Aorta (tissue), 5 donors: ENCODE measurements at regions not wholly inside any gene's neighbourhood (a gene's known extent, or its start where the extent isn't known, plus 50 kb on each side); places are given as distances from the start of the nearest gene placed in this dataset.

Experiments used
- ATAC-seq: fragments of 200-7000 bp; cut with Tn5 transposase; one replicate; pipeline ENCODE4 v1.9.1; 2022; ENCODE audit warnings: moderate library complexity; ENCODE audit not compliant: low FRiP score
- DNase-seq, 2 donors: peaks; one replicate each; pipeline ENCODE4 v3.0.0-alpha.2; 2020
- H3K27ac ChIP-seq, 2 donors: one replicate each; pipeline ENCODE4 v1.5.1; 2013; ENCODE audit warnings: low read length in 2 of 2, mild to moderate bottlenecking in 2 of 2, moderate library complexity in 2 of 2, control low read depth in 1 of 2, inconsistent platforms in 1 of 2, low read depth in 1 of 2
- H3K27me3 ChIP-seq, 2 donors: one replicate each; pipeline ENCODE4 v1.6.1; 2013; ENCODE audit warnings: control low read depth in 1 of 2, low read length in 1 of 2, mild to moderate bottlenecking in 1 of 2, moderate library complexity in 1 of 2; ENCODE audit not compliant: insufficient read depth in 2 of 2, control insufficient read depth in 1 of 2
- H3K36me3 ChIP-seq, 2 donors: one replicate each; pipeline ENCODE4 v1.6.1; 2013; ENCODE audit warnings: control low read depth in 1 of 2, low read length in 1 of 2, mild to moderate bottlenecking in 1 of 2; ENCODE audit not compliant: insufficient read depth in 2 of 2, control insufficient read depth in 1 of 2
- H3K4me1 ChIP-seq, 2 donors: one replicate each; pipeline ENCODE4 v1.6.1; 2013; ENCODE audit warnings: low read length in 2 of 2, control low read depth in 1 of 2, mild to moderate bottlenecking in 1 of 2, moderate library complexity in 1 of 2; ENCODE audit not compliant: insufficient read depth in 2 of 2, control insufficient read depth in 1 of 2
- H3K4me3 ChIP-seq, 2 donors: one replicate each; pipeline ENCODE4 v1.5.1; 2013; ENCODE audit warnings: low read length in 2 of 2, control low read depth in 1 of 2, mild to moderate bottlenecking in 1 of 2
- H3K9me3 ChIP-seq: one replicate; pipeline ENCODE4 v1.6.1; 2013; ENCODE audit warnings: mild to moderate bottlenecking, low read length; ENCODE audit not compliant: control insufficient read depth
- WGBS, 2 donors: extraction: QIAGEN DNeasy Blood & Tissue Kit; methylation state at CpG; one replicate each; pipeline ENCODE4 v1.1.7; 2013; 5-methylcytosine and 5-hydroxymethylcytosine counted together
- intact Hi-C, 2 donors: fragments of 100-400 bp; cut with DNase I; formaldehyde crosslinking; loops; one replicate each; pipeline versions ENCODE4 v1.14.2 to v1.15.0; 2022
- donor health status: healthy with polysubstance abuse.
- donor health status: Bipolar disorder and iron deficiency.
- donor health status: DM: no; HTN: no; CAD: no.
- donor health status: DM: no; HTN: no; CAD: no.
- donor health status: DM: yes; HTN: yes; CAD: no.

DNA sequence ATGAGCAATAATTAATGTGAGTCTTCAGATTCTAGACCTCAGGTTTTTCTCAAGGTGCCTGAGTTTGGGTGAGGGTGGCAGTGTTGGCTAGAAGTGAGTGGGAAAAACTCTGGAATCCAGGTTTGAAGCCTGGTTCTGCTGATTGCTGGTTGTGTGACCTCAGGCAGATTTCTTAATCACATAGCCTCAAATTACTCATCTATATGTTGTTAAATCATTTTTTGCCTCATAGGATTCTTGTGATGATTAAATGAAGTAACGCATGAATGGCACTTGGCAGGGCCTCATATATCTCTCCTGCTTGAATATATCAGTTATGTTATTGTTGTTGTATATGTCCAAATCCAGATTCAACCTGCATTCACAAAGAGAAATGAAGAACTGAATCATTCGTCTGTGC lies 60.5 kb downstream of the NR2F2 start:
- DNase-seq (no peak), ATAC-seq (no peak)
- peaks cover 0 to 2% of the 10 kb centered on the region in 2 donors for H3K36me3 ChIP-seq
- intact Hi-C loops = no loop called here
- no peak overlapping the region for H3K4me3 ChIP-seq
- H3K4me1 ChIP-seq = no peaks in the 10 kb centered on the region
- no peak overlapping the region for H3K27ac ChIP-seq
- WGBS, 2 donors = 68 to 90% methylated on average over 2 of the region's 2 CpGs
- no peaks in the 10 kb centered on the region for H3K9me3 ChIP-seq
- H3K27me3 ChIP-seq = no peaks in the 10 kb centered on the region

DNA sequence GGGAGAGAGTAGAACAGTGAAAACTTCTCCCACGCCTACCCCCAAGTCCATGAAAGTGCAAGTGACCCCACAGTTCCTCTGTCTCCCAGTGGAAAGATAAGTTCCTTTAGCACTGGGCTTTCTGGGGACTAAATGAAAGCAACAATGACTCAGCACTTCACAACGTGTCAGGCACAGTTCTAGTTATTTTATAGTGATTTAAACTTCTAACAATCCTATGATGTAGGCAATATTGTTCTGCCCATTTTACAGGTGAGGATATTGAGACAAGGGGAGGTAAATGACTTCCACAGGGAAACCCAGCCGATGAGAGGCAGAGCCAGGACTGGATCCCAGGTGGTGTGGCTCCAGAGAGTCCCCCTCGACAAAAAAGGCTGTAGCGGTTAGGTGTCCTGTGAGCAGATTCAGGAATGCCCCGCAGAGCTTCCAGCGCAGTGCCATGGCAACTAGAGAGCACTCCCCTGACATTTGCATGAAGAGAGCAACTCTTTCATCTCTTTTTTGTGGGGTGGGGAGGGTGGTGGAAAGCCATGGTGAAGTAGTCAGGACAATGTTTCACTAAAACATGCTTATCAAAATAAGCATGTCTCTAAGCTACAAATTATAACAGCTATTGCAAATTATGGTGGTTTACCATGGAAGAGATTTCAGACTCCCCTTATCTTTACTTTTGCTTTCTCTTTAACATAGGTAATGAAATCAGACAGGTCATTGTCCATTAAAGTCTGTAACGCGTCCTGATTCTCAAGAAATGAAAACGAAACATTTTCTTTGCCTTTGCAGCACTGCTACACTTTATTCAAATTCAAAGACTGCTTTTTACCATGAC lies 62.1 kb downstream of the NR2F2 start:
- H3K27ac ChIP-seq = no peak overlapping the region
- H3K27me3 ChIP-seq = no peaks in the 10 kb centered on the region
- no peaks in the 10 kb centered on the region for H3K9me3 ChIP-seq
- ATAC-seq (no peak), DNase-seq (no peak)
- peaks cover 0 to 2% of the 10 kb centered on the region in 2 donors for H3K36me3 ChIP-seq
- WGBS, 2 donors = 47 to 58% methylated on average over 10 of the region's 10 CpGs
- H3K4me1 ChIP-seq = no peaks in the 10 kb centered on the region
- H3K4me3 ChIP-seq = no peak overlapping the region
- intact Hi-C loops = no loop called here

DNA sequence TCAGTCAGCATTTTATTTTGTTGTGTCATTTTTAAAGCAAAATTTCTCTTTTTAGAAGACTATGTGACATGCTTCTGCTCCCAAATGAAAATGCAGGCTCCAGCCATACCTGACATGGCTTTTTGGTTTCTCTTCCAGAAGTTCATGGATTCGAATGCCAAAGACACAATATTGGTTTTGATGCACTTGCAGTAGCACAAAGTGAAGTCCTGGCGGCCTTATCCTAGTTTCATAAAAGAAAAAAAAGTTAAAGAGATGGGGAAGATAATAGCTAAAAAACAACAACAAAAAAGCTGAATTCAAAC lies 62.7 kb downstream of the NR2F2 start:
- Histone ChIP-seq H3K4me1 (no peaks in the 10 kb centered on the region), H3K36me3 (peaks cover 0 to 2% of the 10 kb centered on the region in 2 donors), H3K27me3 (no peaks in the 10 kb centered on the region), H3K9me3 (no peaks in the 10 kb centered on the region), H3K27ac (no peak overlapping the region), H3K4me3 (no peak overlapping the region)
- ATAC-seq = no peak
- no peak for DNase-seq
- intact Hi-C loops = no loop called here
- 87 to 89% methylated on average over 2 of the region's 2 CpGs for WGBS, 2 donors

DNA sequence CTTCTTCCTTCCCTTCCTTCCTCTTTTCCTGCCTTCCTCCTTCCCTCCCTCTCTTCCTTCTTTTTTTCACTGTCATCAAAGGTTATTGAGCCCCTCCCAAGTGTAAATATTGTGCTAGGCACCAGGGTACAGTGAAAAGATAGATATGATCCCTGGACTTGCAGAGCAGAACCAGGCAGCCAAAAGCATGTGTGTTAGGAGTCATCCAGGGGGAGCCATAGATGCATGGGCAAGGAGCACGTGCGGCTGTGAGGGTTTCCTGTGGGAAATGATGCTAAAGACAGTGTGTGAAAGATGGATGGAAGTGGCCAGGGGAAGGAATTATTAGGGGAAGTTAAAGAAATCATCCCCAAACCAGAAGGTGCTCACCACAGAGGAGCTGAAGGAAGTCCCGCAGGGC lies 65.2 kb downstream of the NR2F2 start:
- intact Hi-C loops = no loop called here
- DNase-seq (no peak), ATAC-seq (no peak)
- no peaks in the 10 kb centered on the region for H3K36me3 ChIP-seq
- no peak overlapping the region for H3K4me3 ChIP-seq
- no peaks in the 10 kb centered on the region for H3K27me3 ChIP-seq
- 59 to 61% methylated on average over 3 of the region's 3 CpGs for WGBS, 2 donors
- H3K9me3 ChIP-seq = no peaks in the 10 kb centered on the region
- no peaks in the 10 kb centered on the region for H3K4me1 ChIP-seq
- H3K27ac ChIP-seq = no peak overlapping the region

DNA sequence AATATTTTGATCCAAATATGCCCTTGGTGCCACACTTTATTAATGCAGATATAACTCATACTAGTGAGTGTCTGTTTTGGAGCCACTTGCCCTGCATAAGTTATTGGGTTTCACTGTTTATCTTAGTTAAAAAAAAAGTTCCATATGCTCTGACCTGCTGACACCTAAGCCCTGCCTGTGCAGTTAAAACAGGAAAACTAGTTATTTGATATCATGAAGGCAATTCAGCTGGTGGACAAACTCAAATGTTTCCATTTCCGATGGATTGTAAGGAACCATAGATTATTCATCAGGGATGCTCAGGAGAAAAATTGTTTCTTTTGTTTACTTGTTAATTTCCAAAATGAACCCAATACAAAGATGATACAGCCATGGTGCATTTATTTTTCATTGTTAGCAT lies 68.3 kb downstream of the NR2F2 start:
- intact Hi-C loops = no loop called here
- Histone ChIP-seq H3K27me3 (no peaks in the 10 kb centered on the region), H3K4me3 (no peak overlapping the region), H3K27ac (no peak overlapping the region), H3K4me1 (no peaks in the 10 kb centered on the region), H3K36me3 (no peaks in the 10 kb centered on the region), H3K9me3 (no peaks in the 10 kb centered on the region)
- DNase-seq = no peak
- 64 to 74% methylated on average over 1 of the region's 1 CpG for WGBS, 2 donors
- ATAC-seq = no peak

DNA sequence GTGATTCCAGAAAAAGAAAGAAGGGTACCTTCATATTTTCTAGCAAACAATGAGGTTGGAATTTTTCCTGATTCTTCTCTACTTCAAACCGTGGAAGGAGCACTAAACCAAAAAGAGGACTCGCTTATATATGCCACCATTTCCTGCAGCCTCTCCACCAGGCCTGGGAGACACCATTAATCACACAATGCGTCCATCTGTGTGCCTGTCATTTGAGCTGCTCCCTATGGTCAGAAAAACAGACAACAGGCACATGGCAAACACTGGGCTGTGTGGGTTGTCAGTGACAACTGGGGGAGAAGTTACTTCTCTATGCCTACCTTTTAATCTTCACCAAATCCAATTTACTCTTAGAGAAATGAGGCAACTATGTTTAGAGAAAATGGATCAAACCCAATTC lies 71.9 kb downstream of the NR2F2 start:
- WGBS, 2 donors = 56 to 67% methylated on average over 3 of the region's 3 CpGs
- DNase-seq = no peak
- ATAC-seq = no peak
- Histone ChIP-seq H3K36me3 (no peaks in the 10 kb centered on the region), H3K4me1 (no peaks in the 10 kb centered on the region), H3K4me3 (no peak overlapping the region), H3K27me3 (no peaks in the 10 kb centered on the region), H3K27ac (no peak overlapping the region), H3K9me3 (no peaks in the 10 kb centered on the region)
- intact Hi-C loops = no loop called here

DNA sequence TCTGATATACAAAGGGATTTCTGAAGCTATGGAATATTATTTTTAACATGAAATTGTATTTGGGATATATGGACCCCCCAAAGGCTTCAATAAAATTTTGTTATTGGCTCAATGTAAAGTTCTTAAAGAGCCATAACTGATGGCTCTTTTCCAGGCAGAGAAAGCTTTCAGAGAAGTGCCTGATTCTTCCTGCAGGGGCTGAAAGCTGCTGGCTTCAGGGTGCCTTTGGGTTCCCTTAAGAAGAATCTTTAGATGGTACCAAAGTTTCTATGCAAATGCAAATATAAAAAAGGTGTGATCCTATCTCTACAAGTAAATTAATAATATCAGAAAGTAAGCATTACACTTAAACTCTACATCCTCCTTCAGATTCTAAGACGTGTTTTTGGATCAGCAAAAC lies 72.6 kb downstream of the NR2F2 start:
- H3K27ac ChIP-seq = no peak overlapping the region
- H3K9me3 ChIP-seq = no peaks in the 10 kb centered on the region
- no peaks in the 10 kb centered on the region for H3K36me3 ChIP-seq
- no peak for ATAC-seq
- 90 to 92% methylated on average over 1 of the region's 1 CpG for WGBS, 2 donors
- no peaks in the 10 kb centered on the region for H3K4me1 ChIP-seq
- no peak overlapping the region for H3K4me3 ChIP-seq
- intact Hi-C loops = no loop called here
- H3K27me3 ChIP-seq = peaks cover 0 to 2% of the 10 kb centered on the region in 2 donors
- no peak for DNase-seq

DNA sequence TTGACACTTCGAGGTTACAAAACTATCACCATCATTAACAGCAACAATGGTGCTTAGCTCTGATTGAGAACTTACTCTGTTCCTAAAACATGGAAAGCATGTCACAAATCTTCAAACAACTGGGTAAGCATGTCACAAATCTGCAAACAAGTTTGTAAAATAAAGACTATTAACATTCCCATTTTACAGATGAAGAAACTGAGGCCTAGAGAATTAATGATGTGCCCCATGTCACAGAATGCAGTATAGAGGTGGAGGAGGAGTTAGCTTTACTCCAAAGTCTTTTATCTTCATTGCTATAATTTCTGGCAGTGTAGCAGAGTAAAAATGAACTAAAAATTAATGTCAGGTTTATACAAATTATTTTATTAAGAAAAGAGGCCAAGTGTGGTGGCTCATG lies 73.4 kb downstream of the NR2F2 start:
- intact Hi-C loops = no loop called here
- H3K9me3 ChIP-seq = no peaks in the 10 kb centered on the region
- H3K4me3 ChIP-seq = no peak overlapping the region
- ATAC-seq (no peak), DNase-seq (no peak)
- no peaks in the 10 kb centered on the region for H3K4me1 ChIP-seq
- H3K27me3 ChIP-seq = peaks cover 0 to 2% of the 10 kb centered on the region in 2 donors
- no peak overlapping the region for H3K27ac ChIP-seq
- 89 to 92% methylated on average over 1 of the region's 1 CpG for WGBS, 2 donors
- no peaks in the 10 kb centered on the region for H3K36me3 ChIP-seq

DNA sequence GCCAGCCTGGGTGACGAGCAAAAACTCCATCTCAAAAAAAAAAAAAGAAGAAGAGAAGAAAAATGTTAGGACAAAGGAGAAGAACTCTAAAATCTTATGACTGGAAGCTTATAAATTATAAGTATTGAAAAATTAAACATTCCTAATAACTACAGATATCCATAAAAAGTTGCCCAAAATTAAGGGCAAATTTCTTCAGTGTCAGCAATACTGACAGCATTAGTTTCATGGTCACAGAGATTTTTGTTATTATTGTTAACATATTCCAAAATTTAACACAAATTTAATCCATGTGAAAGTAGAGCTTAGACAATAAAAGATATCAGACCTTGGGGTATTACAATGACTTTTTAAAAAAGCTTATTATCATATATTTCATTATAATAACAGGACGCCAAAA lies 74.1 kb downstream of the NR2F2 start:
- WGBS, 2 donors = 92 to 93% methylated on average over 2 of the region's 2 CpGs
- Histone ChIP-seq H3K27me3 (peaks cover 0 to 2% of the 10 kb centered on the region in 2 donors), H3K36me3 (no peaks in the 10 kb centered on the region), H3K27ac (no peak overlapping the region), H3K4me3 (no peak overlapping the region), H3K4me1 (no peaks in the 10 kb centered on the region), H3K9me3 (no peaks in the 10 kb centered on the region)
- no peak for DNase-seq
- no peak for ATAC-seq
- intact Hi-C loops = no loop called here
